GM12878 (cell line): ENCODE measurements at regions not wholly inside any gene's neighbourhood (a gene's known extent, or its start where the extent isn't known, plus 50 kb on each side); places are given as distances from the start of the nearest gene placed in this dataset.

Experiments
- ATAC-seq: fragments of 200-7000 bp; cut with Tn5 transposase; 3 replicates; pipeline ENCODE4 v1.9.1; 2020; ENCODE audit warnings: mild to moderate bottlenecking, moderate library complexity
- BruUV-seq: library from RNA; stranded (reverse); fragments of 400-500 nt; replicated peaks from 2 replicates; lab custom pipeline; 2021; lab: Mats Ljungman, UMichigan
- CTCF ChIA-PET: fragments of 300-600 bp; sonication (Branson Sonifier 250); formaldehyde crosslinking; extraction: SDS; loops from one replicate; lab custom pipeline; 2021; ENCODE audit warnings: inconsistent platforms; lab: Yijun Ruan, JAX
- POLR2A ChIA-PET: fragments of 350-600 bp; formaldehyde crosslinking; extraction: SDS; loops from one replicate; lab custom pipeline; 2021; ENCODE audit warnings: inconsistent platforms; lab: Charles Lee
- RAD21 ChIA-PET: fragments of 300-600 bp; sonication (Branson Sonifier 250); formaldehyde crosslinking; loops from one replicate; lab custom pipeline; 2023; ENCODE audit warnings: antibody characterized with exemption; ENCODE audit not compliant: unreplicated experiment; lab: Charles Lee
- SMC1A ChIA-PET: fragments of 300-600 bp; sonication (Branson Sonifier 250); formaldehyde crosslinking; loops from one replicate; lab custom pipeline; 2023; ENCODE audit not compliant: unreplicated experiment, uncharacterized antibody; lab: Charles Lee
- DNase-seq: peaks from one replicate; pipeline ENCODE4 v3.0.0-alpha.2; 2011; ENCODE audit warnings: low read depth, low spot score
- FAIRE-seq: peaks from 3 replicates; lab custom pipeline; 2011; peaks lifted over from hg19 to GRCh38; lab: Jason Lieb, UNC
- H2AFZ ChIP-seq: 2 replicates; pipeline ENCODE4 v1.6.0; 2011; ENCODE audit warnings: low read depth, low read length, control low read depth; ENCODE audit not compliant: control insufficient read depth
- H3K27ac ChIP-seq: 2 replicates; pipeline ENCODE4 v1.5.1; 2011; ENCODE audit warnings: control low read depth; ENCODE audit not compliant: control insufficient read depth, insufficient read depth
- H3K27me3 ChIP-seq, 2 experiments: replicated peaks in 1 of 2; 2 replicates each; pipeline versions ENCODE4 v1.6.0 to v1.6.1; 2011; ENCODE audit warnings: low read length in 1 of 2; ENCODE audit not compliant: control insufficient read depth in 2 of 2, insufficient read depth in 2 of 2
- H3K36me3 ChIP-seq, 2 experiments: 2 replicates each; pipeline ENCODE4 v1.5.1; 2011; ENCODE audit warnings: low read length in 1 of 2; ENCODE audit not compliant: control insufficient read depth in 2 of 2, insufficient read depth in 2 of 2
- H3K4me1 ChIP-seq: 2 replicates; pipeline ENCODE4 v1.6.1; 2011; ENCODE audit warnings: mild to moderate bottlenecking, low read length, moderate library complexity, mixed read lengths; ENCODE audit not compliant: control insufficient read depth, insufficient read depth
- H3K4me2 ChIP-seq: 2 replicates; pipeline ENCODE4 v1.6.0; 2011; ENCODE audit warnings: control low read depth; ENCODE audit not compliant: control insufficient read depth, insufficient read depth
- H3K4me3 ChIP-seq: fragments of 200-600 bp; sonication (generic); 2 replicates; pipeline ENCODE4 v1.5.1; 2016
- H3K79me2 ChIP-seq: 2 replicates; pipeline ENCODE4 v1.6.0; 2011; ENCODE audit warnings: low read length; ENCODE audit not compliant: control insufficient read depth, insufficient read depth
- H3K9ac ChIP-seq: 2 replicates; pipeline ENCODE4 v1.8.0; 2011; ENCODE audit warnings: low read length, control low read depth, mixed read lengths; ENCODE audit not compliant: control insufficient read depth, insufficient read depth
- H3K9me3 ChIP-seq: replicated peaks from 3 replicates; pipeline ENCODE4 v1.5.1; 2011; ENCODE audit warnings: mild to moderate bottlenecking, low read length; ENCODE audit not compliant: control insufficient read depth, insufficient read depth
- H4K20me1 ChIP-seq: 2 replicates; pipeline ENCODE4 v1.6.0; 2011; ENCODE audit not compliant: control insufficient read depth, insufficient read depth
- BRCA1 ChIP-seq: IDR thresholded peaks from 2 replicates; pipeline ENCODE4 v1.6.1; 2011; ENCODE audit warnings: low read depth, low read length, improper control_type of control experiment
- CEBPB ChIP-seq, 2 experiments: fragments of 150-350 bp in 1 of 2; IDR thresholded peaks; 2 replicates each; pipeline ENCODE4 v1.6.1; 2012 to 2014; ENCODE audit warnings: low read depth in 2 of 2, low read length in 2 of 2, borderline replicate concordance in 1 of 2, inconsistent platforms in 1 of 2
- DPF2 ChIP-seq: fragments of 450-650 bp; IDR thresholded peaks from 2 replicates; pipeline ENCODE4 v1.6.1; 2017; ENCODE audit warnings: mild to moderate bottlenecking
- FOS ChIP-seq: IDR thresholded peaks from 3 replicates; pipeline ENCODE4 v1.6.1; 2011; ENCODE audit warnings: borderline replicate concordance; ENCODE audit not compliant: insufficient read length; ENCODE audit errors: extremely low read depth
- JUNB ChIP-seq: IDR thresholded peaks from 2 replicates; pipeline ENCODE4 v1.6.1; 2016; ENCODE audit warnings: antibody characterized with exemption, mild to moderate bottlenecking
- MEF2A ChIP-seq: IDR thresholded peaks from 2 replicates; pipeline ENCODE4 v1.6.1; 2011; ENCODE audit warnings: low read depth, mild to moderate bottlenecking, low read length, moderate library complexity; ENCODE audit not compliant: insufficient read depth
- MYB ChIP-seq: fragments of 150-350 bp; IDR thresholded peaks from 2 replicates; pipeline ENCODE4 v1.6.1; 2014; ENCODE audit warnings: mild to moderate bottlenecking, low read depth, low read length, borderline replicate concordance
- NR2C1 ChIP-seq: fragments of 450-650 bp; IDR thresholded peaks from 2 replicates; pipeline ENCODE4 v1.6.1; 2017; ENCODE audit warnings: antibody characterized with exemption, mild to moderate bottlenecking, moderate library complexity
- RBBP5 ChIP-seq: fragments of 200-600 bp; sonication (generic); conservative IDR thresholded peaks from 2 replicates; pipeline ENCODE4 v1.6.1; 2016
- SMAD1 ChIP-seq: fragments of 450-650 bp; IDR thresholded peaks from 2 replicates; pipeline ENCODE4 v1.6.1; 2018; ENCODE audit warnings: mild to moderate bottlenecking, low read depth; ENCODE audit not compliant: partially characterized antibody
- STAT1 ChIP-seq: fragments of 450-650 bp; conservative IDR thresholded peaks from 2 replicates; pipeline ENCODE4 v1.6.1; 2014; ENCODE audit warnings: antibody characterized with exemption, mild to moderate bottlenecking
- STAT3 ChIP-seq: IDR thresholded peaks from 2 replicates; pipeline ENCODE4 v1.6.1; 2011; ENCODE audit warnings: low read depth, low read length, improper control_type of control experiment
- ZNF24 ChIP-seq: fragments of 450-650 bp; IDR thresholded peaks from 2 replicates; pipeline ENCODE4 v1.6.1; 2017; ENCODE audit warnings: antibody characterized with exemption, mild to moderate bottlenecking
- ZSCAN29 ChIP-seq: fragments of 450-650 bp; IDR thresholded peaks from 2 replicates; pipeline ENCODE4 v1.6.1; 2017; ENCODE audit warnings: mild to moderate bottlenecking, moderate library complexity
- WGBS: methylation state at CpG from one replicate; pipeline ENCODE4 v1.1.6; 2016; ENCODE audit warnings: low lambda C conversion rate; ENCODE audit not compliant: insufficient replicate concordance, insufficient coverage; ENCODE audit errors: missing lambda C conversion rate; 5-methylcytosine and 5-hydroxymethylcytosine counted together
- in situ Hi-C: fragments of 300-500 bp; cut with MboI; formaldehyde crosslinking; loops from 9 replicates; pipeline ENCODE4 v1.14.3; 2018; ENCODE audit warnings: mixed read lengths
- intact Hi-C: fragments of 100-400 bp; cut with micrococcal nuclease; formaldehyde crosslinking; loops from one replicate; pipeline ENCODE4 v1.14.2; 2022; ENCODE audit not compliant: unreplicated experiment

- Histone ChIP-seq H3K4me1 (no peaks in the 10 kb centered on the region), H3K4me2 (no peak overlapping the region), H3K27ac (no peak overlapping the region), H3K27me3 (no peaks in the 10 kb centered on the region), H4K20me1 (no peaks in the 10 kb centered on the region), H3K36me3 (no peaks in the 10 kb centered on the region), H3K4me3 (no peak overlapping the region), H2AFZ (no peak overlapping the region)
- ChIA-PET RAD21 (no interaction called here), SMC1A (no interaction called here), POLR2A (no interaction called here)
- ATAC-seq, result no peak
- no TSS peak for BruUV-seq
- WGBS, result 0% methylated on average over 1 of the region's 1 CpG
- TF ChIP-seq RBBP5 (no peak), CEBPB (IDR thresholded peaks at IDR 0.05; ENCODE audit: borderline replicate concordance in 1 of 2, low read depth in 2 of 2, low read length in 2 of 2) (no peak), DPF2 (no peak), STAT3 (no peak), FOS (no peak), ZNF24 (no peak), MEF2A (no peak), BRCA1 (no peak), NR2C1 (no peak), MYB (no peak), SMAD1 (no peak), STAT1 (no peak), JUNB (no peak), ZSCAN29 (no peak)
- TF ChIP-seq, all 136 proteins: peak for 0
- no peak for FAIRE-seq
- no peaks in the 10 kb centered on the region for H3K9me3 ChIP-seq
- no peak for DNase-seq
- in situ Hi-C loops, result no loop called here
- CTCF ChIA-PET, result no interaction called here
- H3K79me2 ChIP-seq, result no peaks in the 10 kb centered on the region
- intact Hi-C loops, result loop anchor here (5.0 to 10.0 kb wide), 3 partner anchors 425 to 908 kb away; no protein-coding TSS in a partner anchor
- H3K9ac ChIP-seq, result no peak overlapping the region
These were observed 365.5 kb upstream of the SUCLG2 start for GRCh38 chr3:68019876-68020275.
